GM12864 (cell line): ENCODE measurements at regions not wholly inside any gene's neighbourhood (a gene's known extent, or its start where the extent isn't known, plus 50 kb on each side); places are given as distances from the start of the nearest gene placed in this dataset.

Experiments used
- DNase-seq: peaks from one replicate; pipeline ENCODE4 v3.0.0-alpha.2; 2011; ENCODE audit warnings: low read depth
- H3K4me3 ChIP-seq: 2 replicates; pipeline ENCODE4 v1.5.1; 2011; ENCODE audit warnings: mild to moderate bottlenecking, low read depth, low read length, control low read depth
- TF ChIP-seq, protein P1 (sequence below): IDR thresholded peaks from 2 replicates; pipeline ENCODE4 v1.5.1; 2011; ENCODE audit warnings: low read depth, mild to moderate bottlenecking, moderate library complexity, low read length, control low read depth, inconsistent platforms; ENCODE audit errors: missing control alignments

DNA sequence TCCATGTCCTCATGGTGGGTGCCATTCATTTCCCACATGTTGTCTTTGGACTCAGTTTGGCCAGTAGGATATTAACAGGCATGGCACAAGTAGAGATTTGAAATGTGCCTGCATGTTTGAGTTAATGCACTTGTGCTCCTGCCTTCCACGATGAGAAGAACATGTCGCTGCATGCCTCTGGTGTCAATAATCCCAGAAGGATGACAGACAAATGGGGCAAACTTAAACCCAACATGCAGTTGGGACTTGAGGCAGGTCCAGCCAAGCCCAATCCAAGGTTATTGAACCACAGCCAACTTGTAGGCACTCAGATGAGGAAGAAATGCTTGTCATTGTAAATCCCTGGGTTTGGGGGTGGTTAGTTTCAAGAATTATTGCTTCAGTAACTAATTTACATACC, 174.6 kb downstream of the TRIM33 start:
- DNase-seq = no peak
- TF ChIP-seq, protein P1, sequence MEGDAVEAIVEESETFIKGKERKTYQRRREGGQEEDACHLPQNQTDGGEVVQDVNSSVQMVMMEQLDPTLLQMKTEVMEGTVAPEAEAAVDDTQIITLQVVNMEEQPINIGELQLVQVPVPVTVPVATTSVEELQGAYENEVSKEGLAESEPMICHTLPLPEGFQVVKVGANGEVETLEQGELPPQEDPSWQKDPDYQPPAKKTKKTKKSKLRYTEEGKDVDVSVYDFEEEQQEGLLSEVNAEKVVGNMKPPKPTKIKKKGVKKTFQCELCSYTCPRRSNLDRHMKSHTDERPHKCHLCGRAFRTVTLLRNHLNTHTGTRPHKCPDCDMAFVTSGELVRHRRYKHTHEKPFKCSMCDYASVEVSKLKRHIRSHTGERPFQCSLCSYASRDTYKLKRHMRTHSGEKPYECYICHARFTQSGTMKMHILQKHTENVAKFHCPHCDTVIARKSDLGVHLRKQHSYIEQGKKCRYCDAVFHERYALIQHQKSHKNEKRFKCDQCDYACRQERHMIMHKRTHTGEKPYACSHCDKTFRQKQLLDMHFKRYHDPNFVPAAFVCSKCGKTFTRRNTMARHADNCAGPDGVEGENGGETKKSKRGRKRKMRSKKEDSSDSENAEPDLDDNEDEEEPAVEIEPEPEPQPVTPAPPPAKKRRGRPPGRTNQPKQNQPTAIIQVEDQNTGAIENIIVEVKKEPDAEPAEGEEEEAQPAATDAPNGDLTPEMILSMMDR = no peak
- no peak overlapping the region for H3K4me3 ChIP-seq

DNA sequence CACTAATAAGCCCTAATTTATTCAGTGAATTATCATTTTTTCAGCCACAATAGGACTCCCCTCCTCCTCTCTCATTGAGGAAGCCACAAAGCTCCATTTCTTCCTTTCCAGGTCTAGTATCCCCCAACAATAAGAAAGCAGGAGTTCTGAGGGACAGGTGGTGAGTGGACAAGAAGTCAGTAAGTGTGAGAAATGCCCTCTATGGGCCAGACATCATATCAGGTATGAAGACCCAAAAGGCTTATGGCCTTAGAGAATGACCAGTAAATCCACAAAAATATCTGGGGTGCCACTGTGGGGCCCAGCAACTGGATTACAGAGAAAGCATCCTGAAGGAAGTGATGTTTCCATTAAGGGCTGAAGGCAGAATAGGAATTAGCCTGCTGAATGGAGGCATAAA, 175.7 kb downstream of the TRIM33 start:
- no peak for DNase-seq
- TF ChIP-seq, protein P1 = no peak
- H3K4me3 ChIP-seq = no peak overlapping the region

DNA sequence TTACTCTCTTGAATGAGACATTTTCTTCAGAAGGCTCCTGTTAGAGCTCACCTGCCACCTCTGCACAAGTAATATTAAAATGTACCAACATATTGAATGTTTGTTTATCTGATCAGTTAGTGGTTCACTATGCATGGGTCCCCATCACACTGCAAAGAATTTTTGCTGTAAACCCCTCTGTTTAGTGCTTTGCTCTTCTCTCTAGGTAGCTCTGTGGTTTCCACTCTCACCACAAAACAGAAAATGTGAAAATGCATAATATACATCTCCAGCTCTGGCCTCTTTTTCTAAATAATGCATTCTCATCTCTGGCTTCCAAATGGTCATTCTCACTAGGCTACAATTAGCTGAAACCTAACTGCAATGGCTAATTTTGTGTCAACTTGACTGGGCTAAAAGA, 176.7 kb downstream of the TRIM33 start:
- TF ChIP-seq, protein P1 = no peak
- DNase-seq = no peak
- no peak overlapping the region for H3K4me3 ChIP-seq

DNA sequence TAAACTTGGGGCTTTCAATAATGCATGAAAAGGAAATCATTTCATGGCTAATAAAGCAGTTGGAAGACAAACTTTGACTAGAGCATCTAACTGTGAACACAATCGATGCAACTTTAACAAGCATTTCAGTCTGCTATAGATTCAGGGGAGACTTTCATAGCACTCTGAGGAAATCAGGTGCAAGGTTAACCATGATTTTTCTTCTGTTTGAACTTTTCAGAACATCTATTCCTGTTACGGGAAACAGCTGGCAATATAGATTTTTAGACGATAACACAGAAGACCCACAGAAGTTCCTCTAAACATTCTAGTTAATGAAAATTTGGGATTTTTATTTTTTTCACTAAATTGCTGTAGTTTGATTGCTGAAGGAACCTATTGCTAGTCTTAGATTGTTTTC, 177.3 kb downstream of the TRIM33 start:
- no peak for DNase-seq
- H3K4me3 ChIP-seq = no peak overlapping the region
- TF ChIP-seq, protein P1 = no peak

DNA sequence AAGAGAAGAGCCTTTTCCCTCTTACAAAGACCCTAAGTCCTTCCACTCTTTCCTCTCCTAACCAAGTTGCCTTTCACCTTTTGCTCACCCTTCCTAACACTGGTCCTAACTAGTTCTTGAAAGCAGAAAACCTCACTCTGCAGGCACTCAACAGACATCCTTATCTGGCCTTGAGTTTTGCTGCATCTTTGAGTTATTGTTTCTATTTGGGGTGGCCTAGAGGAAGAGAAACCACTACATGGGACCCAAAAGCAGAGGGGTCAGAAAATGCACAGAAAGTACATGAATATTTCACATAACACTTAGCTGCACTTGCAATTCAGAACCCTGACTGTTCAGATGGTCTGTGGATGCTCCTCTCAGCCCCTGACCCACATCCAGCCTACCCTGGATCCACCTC, 178.3 kb upstream of the SYT6 start:
- DNase-seq = peak; percentile 10
- TF ChIP-seq, protein P1 = no peak
- H3K4me3 ChIP-seq = no peak overlapping the region

DNA sequence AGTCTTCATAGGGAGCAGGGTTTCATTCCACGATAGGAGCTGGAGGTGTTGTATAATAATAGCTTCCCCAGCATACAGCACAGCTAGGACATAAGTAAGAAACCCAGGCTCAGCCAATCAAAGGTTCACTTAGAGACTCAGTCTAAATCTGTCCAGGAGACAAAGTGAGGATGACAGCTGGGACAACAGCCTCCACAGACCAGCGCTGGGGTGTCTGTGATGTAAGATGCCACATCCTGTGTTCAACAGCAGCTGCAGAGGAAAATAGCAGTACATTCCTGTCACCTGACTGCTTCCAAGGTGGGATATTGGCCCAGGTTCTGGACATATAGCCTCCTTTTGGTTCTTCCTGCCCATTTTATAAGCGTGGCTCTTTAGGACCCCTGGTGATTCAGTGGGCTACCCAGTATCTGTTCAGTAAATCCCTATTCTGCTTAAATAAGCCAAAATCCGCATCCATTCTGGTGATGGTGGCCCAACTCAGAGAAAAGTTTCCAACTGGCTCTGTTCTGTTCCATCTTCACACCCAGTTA, 176.8 kb upstream of the SYT6 start:
- TF ChIP-seq, protein P1 = no peak
- DNase-seq = no peak

DNA sequence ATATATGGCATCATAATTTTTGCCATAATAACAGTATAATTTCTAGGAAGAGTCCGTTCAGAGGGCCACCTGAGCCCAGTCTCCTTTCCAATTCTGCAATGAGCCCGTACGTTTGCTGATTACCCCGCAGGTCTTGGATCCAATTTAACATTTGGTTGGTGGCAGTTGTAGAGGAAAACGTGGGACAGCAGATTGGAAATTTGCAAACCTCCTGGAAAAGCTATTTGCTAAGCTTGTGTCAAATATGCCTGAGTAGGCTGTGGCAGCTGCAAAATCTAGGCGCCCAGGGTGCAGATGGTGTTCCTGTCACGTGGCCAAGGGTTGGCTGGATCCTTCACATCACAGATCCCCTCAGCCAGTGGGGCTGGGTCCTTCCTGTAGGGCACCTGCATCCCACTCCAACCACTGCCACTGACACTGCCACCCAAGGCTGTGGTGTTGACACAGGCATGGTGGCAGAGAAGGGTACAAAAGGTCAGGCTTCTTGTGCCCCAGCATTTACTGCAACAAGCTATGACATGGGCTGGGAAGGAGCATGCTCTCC, 174.8 kb upstream of the SYT6 start:
- H3K4me3 ChIP-seq = no peak overlapping the region
- DNase-seq = no peak
- TF ChIP-seq, protein P1 = no peak

More for the DNA sequence above, 176.8 kb upstream of the SYT6 start:
- H3K4me3 ChIP-seq = no peak overlapping the region
